ENCODE measurements at regions not wholly inside any gene's neighbourhood (a gene's known extent, or its start where the extent isn't known, plus 50 kb on each side); places are given as distances from the start of the nearest gene placed in this dataset.

DNA sequence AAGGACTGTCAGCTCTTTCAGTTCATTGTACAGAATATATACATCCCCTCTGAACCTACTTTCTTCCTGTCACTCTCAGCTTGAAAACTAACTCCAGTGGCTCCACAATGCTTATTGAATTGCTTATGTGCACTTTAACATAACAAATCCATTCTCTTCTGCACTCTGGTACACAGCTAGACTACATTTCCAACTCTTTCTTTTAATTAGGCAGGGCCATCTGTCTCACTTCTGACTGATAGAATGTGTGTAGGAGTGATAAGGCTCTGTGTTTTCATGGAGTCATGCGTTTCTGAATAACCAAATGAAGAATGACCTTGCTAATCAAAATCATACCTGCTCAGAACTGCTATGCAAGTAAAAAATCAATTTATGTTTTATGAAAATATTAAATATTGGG is 278.5 kb upstream of the CCDC179 start:
- H3K27ac ChIP-seq: no peak overlapping the region
- TF ChIP-seq, protein P1, sequence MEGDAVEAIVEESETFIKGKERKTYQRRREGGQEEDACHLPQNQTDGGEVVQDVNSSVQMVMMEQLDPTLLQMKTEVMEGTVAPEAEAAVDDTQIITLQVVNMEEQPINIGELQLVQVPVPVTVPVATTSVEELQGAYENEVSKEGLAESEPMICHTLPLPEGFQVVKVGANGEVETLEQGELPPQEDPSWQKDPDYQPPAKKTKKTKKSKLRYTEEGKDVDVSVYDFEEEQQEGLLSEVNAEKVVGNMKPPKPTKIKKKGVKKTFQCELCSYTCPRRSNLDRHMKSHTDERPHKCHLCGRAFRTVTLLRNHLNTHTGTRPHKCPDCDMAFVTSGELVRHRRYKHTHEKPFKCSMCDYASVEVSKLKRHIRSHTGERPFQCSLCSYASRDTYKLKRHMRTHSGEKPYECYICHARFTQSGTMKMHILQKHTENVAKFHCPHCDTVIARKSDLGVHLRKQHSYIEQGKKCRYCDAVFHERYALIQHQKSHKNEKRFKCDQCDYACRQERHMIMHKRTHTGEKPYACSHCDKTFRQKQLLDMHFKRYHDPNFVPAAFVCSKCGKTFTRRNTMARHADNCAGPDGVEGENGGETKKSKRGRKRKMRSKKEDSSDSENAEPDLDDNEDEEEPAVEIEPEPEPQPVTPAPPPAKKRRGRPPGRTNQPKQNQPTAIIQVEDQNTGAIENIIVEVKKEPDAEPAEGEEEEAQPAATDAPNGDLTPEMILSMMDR (IDR thresholded peaks at IDR 0.05): no peak
- TF ChIP-seq POLR2A (IDR thresholded peaks at IDR 0.05): no peak
- no peak overlapping the region for H3K4me3 ChIP-seq
- intact Hi-C loops (cut with DNase I): no loop called here
- ATAC-seq: no peak
- no peaks in the 10 kb centered on the region for H3K9me3 ChIP-seq
- H3K4me1 ChIP-seq: no peaks in the 10 kb centered on the region
- no peaks in the 10 kb centered on the region for H3K27me3 ChIP-seq
- WGBS (ENCODE audit: insufficient coverage, low coverage, low lambda C conversion rate, missing lambda C conversion rate): 40% methylated on average over 1 of the region's 1 CpG
- DNase-seq: no peak
- H3K36me3 ChIP-seq: no peaks in the 10 kb centered on the region

DNA sequence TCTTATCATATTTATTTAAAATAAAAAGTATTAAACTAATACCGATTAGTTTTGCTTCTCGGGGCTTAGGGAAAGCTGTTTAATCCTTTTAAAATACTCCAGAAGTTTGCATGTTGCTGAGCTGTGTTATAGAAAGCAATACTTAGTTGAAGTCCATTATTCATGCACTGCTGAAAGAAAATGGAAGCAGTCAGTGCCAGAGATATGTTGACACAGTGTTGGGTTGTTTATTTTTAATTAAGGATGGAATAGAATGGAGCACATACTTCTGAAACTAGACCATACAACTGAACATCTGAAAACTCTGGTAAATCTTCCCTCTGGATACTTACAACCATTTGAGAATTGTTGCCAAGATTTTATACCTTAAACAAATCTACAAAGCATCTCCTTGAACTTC is 282.7 kb upstream of the CCDC179 start:
- Histone ChIP-seq H3K4me3 (no peak overlapping the region), H3K27ac (no peak overlapping the region), H3K4me1 (no peaks in the 10 kb centered on the region), H3K27me3 (no peaks in the 10 kb centered on the region), H3K36me3 (no peaks in the 10 kb centered on the region), H3K9me3 (no peaks in the 10 kb centered on the region)
- DNase-seq: no peak
- no peak for ATAC-seq
- TF ChIP-seq POLR2A (IDR thresholded peaks at IDR 0.05): no peak
- TF ChIP-seq, protein P1 (IDR thresholded peaks at IDR 0.05): no peak
- 62% methylated on average over 2 of the region's 2 CpGs for WGBS (ENCODE audit: insufficient coverage, low coverage, low lambda C conversion rate, missing lambda C conversion rate)
- intact Hi-C loops (cut with DNase I): no loop called here

DNA sequence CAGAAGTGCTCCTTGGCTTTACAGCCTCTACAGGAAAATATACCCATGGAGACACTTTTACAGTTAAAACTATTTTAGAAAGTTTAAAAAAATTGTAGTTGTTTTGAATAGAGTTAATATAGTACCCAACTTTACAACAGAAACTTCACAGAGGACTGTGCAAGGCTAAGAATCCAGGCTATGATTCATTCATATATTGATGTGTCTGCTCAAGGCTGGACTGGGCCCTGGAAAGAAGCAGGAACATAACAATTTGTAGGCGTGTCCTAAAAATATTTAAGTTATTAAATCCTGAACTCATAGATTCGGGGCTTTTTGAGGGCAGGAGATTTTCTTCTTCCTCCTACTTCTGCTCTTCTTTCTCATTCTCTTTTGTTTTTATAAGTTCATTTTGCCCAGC is 291.5 kb upstream of the CCDC179 start:
- intact Hi-C loops (cut with DNase I): no loop called here
- H3K27ac ChIP-seq: no peak overlapping the region
- H3K4me3 ChIP-seq: no peak overlapping the region
- DNase-seq: no peak
- 70% methylated on average over 2 of the region's 2 CpGs for WGBS (ENCODE audit: insufficient coverage, low coverage, low lambda C conversion rate, missing lambda C conversion rate)
- no peaks in the 10 kb centered on the region for H3K27me3 ChIP-seq
- no peak for TF ChIP-seq POLR2A (IDR thresholded peaks at IDR 0.05)
- H3K9me3 ChIP-seq: no peaks in the 10 kb centered on the region
- no peaks in the 10 kb centered on the region for H3K4me1 ChIP-seq
- H3K36me3 ChIP-seq: no peaks in the 10 kb centered on the region
- no peak for ATAC-seq

DNA sequence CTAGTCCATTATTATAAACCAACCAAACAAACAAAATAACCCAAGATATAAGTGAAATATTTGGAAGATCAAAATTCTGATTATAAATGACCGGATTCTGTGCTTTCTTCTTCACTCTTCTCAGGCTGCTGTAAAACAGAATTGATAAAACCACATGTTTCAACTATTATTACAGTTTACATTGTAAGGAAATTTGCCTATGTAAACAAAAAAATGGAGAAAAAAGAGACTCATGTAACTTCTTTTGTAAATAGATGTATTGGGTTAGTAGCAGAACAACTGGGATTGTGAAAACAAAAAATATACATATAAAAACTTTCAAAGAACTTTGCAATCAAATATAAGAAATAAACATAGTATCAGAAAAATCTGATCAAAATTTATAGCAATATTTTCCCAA is 295.2 kb upstream of the CCDC179 start:
- Histone ChIP-seq H3K4me1 (no peaks in the 10 kb centered on the region), H3K4me3 (no peak overlapping the region), H3K27me3 (no peaks in the 10 kb centered on the region), H3K36me3 (no peaks in the 10 kb centered on the region), H3K27ac (no peak overlapping the region), H3K9me3 (no peaks in the 10 kb centered on the region)
- no peak for ATAC-seq
- intact Hi-C loops (cut with DNase I): no loop called here
- WGBS (ENCODE audit: insufficient coverage, low coverage, low lambda C conversion rate, missing lambda C conversion rate): 86% methylated on average over 1 of the region's 1 CpG
- DNase-seq: no peak
- no peak for TF ChIP-seq POLR2A (IDR thresholded peaks at IDR 0.05)
- TF ChIP-seq, protein P1 (IDR thresholded peaks at IDR 0.05): no peak

DNA sequence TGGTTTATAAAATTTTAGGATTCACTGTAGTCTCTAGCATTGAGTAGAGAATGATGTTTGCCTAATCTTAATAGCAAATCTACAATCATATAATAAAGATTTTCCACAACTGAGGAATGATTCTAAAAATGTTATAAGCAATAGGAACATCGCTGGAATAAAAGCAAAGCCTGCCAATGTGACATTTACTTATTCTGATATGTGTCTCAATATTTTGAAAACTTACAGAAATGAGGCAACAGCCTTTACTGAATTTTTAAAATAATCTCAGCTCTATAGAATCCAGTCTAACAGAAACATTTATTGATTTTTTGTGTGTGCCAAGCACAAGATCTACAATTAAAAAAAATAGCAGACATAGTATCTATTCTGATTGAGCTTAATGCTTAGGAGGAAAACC is 303.7 kb upstream of the CCDC179 start:
- no peaks in the 10 kb centered on the region for H3K27me3 ChIP-seq
- H3K4me3 ChIP-seq: no peak overlapping the region
- no peaks in the 10 kb centered on the region for H3K36me3 ChIP-seq
- WGBS (ENCODE audit: insufficient coverage, low coverage, low lambda C conversion rate, missing lambda C conversion rate): 75% methylated on average over 1 of the region's 1 CpG
- intact Hi-C loops (cut with DNase I): no loop called here
- TF ChIP-seq, protein P1 (IDR thresholded peaks at IDR 0.05): no peak
- TF ChIP-seq POLR2A (IDR thresholded peaks at IDR 0.05): no peak
- H3K27ac ChIP-seq: no peak overlapping the region
- no peak for DNase-seq
- H3K9me3 ChIP-seq: no peaks in the 10 kb centered on the region
- ATAC-seq: no peak
- H3K4me1 ChIP-seq: no peaks in the 10 kb centered on the region
